ENCODE measurements at regions not wholly inside any gene's neighbourhood (a gene's known extent, or its start where the extent isn't known, plus 50 kb on each side); places are given as distances from the start of the nearest gene placed in this dataset.

GRCh38 chr12:104858611-104859543 lies 99.2 kb downstream of the SLC41A2 start:
- DNase-seq = no peak

GRCh38 chr12:104856531-104856930 lies 101.6 kb downstream of the SLC41A2 start:
- DNase-seq = no peak

- DNase-seq = no peak
Measured at GRCh38 chr12:104855599-104855998, 102.5 kb downstream of the SLC41A2 start.

DNA sequence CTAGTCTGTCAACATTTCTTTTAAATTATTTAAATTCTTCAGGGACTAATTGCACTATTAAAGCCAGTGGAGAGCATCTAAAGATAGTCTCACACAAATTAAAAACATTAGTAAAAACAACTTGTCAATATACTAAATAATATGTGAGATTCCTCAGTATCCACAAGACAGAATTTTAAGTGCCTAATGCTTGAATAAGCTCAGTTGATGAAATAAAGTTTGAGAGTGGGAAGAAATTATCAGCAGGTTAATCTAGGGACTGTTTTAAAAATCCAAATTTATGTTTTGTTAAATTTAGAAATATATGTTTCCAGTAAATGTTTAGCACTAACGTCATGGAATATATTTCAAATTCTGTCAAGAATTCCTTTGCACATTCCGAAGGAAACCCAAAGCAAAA lies 105.2 kb downstream of the SLC41A2 start:
- DNase-seq = no peak

GRCh38 chr12:104852102-104852501 lies 106.0 kb downstream of the SLC41A2 start:
- DNase-seq = no peak

GRCh38 chr12:104850781-104851180 lies 107.3 kb downstream of the SLC41A2 start:
- DNase-seq = no peak

DNA sequence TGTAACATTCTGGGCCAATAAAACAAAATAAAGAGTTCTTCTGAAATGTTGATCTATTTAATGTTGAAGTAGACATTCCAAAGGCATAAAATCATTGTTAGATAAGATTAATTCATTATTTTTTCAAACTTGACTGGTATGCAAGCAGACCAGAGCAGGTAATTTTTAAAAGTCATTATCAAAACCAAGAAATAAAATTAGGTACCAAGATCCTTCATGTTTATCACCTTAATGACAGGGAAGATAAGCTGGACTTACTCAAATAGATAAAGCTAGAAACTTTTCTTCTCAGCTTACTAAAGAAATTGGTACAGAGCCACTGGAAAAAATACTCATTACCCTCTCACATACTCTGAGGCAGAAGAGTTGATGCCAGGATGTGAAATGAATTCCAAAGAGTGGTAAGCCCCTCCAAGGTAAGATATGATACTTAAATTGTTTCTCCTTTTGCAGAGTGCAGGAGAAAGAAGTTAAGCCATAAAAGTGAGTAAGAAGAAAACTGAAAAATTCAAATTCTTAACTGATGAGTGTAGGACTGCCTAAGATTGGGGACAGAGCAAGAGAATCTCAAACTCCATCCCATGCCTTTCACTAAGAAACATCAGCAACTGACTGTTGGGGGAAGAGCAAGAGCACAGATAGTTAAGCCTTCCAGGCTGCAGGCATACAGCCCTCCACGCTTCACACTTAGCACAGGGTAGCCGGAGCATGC lies 111.9 kb downstream of the SLC41A2 start:
- DNase-seq = no peak

DNA sequence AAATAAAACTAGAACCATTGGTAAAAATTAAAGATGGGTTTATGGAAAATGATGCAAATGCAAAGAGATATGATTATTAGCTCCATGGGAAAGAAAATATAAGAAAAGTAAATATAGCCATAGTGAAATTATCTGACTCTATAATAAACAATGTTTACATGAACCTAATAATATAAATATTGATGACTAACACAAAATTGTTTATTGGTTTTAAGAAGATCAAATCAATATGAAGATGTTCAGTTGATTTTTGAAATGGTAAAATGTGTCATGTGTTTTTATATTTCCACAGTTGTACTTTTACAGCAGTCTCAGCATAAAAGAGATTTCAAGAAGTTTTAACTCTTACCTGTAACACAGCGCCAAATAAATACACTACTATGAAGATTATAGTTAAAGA lies 114.0 kb downstream of the SLC41A2 start:
- no peak for DNase-seq

- no peak for DNase-seq
Measured at GRCh38 chr12:104840262-104840661, 117.8 kb downstream of the SLC41A2 start.

DNA sequence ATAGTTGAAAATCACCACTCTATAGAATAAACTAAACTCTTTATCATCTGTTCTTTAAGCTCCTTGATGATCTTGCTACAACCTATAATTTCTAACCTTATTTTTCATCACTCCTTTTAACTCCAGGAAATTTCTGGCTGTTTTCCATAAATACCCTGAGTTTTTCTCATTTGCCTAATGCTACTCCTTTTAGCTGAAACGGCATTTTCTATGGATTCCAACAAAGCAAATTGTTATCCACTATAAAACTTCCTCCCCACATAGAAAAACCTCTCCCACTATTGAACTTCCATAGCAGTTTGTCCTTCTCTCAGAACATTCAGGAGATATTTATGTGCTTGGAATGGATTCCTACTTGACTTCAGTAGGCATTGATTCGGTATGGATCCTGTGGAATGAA lies 122.8 kb downstream of the SLC41A2 start:
- no peak for DNase-seq

DNA sequence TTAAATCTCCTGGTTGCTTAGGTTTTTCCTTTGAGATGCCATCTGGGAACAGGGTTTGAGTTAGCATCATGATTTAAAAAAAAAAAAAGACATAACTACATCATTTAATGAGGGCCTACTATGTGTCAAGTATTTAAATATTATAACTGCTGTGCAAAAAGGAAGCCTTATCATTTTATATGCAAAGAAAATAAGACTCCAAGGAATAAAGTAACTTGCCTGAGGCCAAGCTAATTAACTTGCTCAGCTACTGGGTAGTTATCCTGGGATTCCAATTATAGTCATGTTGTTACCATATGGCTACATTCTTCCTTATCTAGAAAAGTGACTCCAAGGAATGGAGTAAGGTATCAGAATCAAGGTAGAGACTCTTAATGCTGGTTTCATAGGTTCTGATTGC lies 123.5 kb downstream of the SLC41A2 start:
- no peak for DNase-seq

DNA sequence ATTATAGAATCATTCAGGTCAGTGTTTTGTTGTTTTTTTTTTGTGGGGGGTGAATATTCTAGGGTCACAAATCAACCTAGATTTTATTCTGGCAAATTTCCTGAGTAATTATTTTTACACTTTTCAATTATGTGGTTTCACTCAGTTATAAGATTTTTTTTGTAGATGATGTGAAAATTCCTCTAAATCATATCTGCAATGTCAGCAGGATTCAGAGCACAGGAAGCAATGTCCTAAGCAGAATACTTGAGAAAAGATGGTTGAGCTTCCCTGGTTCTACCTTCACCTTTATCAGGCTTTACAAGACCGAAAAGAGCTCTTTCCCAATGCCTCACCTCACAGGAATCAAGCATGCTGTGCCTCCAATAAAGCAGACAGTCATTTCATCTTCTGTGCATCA lies 124.3 kb downstream of the SLC41A2 start:
- DNase-seq = no peak

- no peak for DNase-seq
Measured at GRCh38 chr12:104828015-104828414, 130.1 kb downstream of the SLC41A2 start.

DNA sequence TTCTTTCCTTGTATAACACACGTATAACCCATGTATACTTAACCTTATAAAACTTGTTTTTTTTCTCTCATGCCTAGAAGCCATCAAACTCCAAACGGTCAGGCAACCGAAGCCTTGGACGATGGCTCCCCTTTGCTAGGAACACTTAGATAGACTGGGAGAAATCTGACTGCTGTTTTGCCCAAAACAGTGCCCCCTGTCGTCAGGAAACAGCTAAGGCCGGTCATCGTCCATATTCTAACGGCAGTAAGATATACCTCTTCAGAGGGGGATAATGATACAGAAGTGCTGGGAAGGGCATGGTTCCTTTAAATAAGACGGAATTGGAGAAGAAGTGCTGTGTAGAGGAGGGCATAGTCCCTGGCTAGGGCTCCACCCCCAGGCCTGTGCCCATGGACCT lies 130.5 kb downstream of the SLC41A2 start:
- DNase-seq = no peak

DNA sequence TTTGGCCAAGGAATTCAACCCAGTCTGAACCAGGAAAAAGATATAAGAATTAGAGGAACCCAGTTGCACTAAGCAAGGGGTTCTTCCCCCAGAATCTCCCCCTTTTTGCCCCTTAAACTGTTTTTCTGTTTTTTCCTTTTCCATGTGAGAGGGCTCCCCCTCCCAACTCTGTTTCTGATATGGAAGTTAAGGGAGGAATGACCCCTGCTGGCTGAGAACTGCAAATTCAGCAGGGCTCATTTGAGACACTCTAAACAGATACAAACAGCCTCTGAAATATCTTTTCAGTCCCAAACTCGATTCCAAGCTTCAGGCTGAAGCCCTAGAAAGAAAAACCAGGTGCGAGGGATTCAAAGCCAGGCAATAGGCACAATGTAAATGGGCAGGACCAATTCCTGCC lies 132.7 kb downstream of the SLC41A2 start:
- DNase-seq = peak; percentile 10

- DNase-seq = no peak
Measured at GRCh38 chr12:104823985-104824461, 134.1 kb downstream of the SLC41A2 start.

DNA sequence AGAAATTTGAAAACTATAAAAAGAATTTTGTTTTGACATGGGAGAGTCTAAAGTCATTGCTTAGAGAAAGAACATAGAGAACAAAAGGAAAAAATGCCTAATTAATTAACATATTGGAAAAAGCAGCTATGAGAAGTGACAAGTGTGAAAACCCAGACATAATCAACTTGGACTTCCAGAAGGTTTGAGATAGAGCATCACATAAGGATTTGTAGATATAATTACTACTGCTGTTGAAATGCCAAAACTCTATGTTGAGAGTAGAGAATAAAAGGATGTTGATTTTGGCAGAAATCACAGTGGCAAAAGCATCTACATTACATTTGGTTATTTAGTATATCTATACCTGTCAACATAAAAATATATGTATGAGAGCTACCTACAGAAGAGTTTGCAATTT lies 135.1 kb downstream of the SLC41A2 start:
- no peak for DNase-seq

DNA sequence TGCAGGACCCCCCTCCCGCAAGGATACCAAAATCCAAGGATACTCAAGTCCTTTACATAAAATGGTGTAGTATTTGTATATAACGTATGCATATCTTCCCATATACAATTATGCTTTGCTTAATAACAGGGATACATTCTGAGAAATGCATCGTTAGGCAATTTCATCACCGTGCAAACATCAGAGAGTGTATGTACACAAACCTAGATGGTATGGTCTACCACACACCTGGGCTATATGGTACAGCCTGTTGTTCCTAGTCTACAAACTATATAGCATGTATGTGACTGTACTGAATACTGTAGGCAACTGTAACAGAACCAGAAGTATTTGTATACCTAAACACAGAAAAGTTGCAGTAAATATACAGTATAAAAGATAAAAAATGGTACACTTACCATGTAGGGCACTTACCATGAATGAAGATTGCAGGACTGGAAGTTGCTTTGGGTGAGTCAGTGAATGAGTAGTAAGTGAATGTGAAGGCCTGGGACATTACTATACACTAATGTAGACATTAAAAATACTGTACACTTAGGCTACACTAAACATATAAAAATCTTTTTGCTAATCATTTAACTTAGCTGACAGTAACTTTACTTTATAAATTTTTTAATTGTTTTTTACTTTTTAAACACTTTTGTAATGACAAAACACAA lies 141.1 kb downstream of the SLC41A2 start:
- no peak for DNase-seq

DNA sequence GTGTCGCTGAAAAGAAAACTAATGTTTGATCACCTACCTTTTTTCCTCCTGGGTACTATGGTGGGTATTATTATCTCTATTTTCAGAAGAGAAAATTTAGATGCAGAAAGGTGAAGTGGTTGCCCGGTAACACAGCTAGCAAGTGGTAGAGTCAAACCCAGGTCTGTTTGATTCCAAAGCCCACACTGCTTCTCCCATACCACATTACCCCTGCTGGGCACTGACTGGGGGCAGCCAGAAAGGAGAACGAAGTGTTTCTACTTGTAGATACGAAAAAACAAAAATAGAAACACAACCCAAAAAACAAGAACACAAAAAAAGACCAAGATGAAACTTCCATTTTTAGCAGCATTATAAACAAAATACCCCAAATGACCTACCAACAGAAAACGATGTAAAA lies 142.2 kb downstream of the SLC41A2 start:
- no peak for DNase-seq

DNA sequence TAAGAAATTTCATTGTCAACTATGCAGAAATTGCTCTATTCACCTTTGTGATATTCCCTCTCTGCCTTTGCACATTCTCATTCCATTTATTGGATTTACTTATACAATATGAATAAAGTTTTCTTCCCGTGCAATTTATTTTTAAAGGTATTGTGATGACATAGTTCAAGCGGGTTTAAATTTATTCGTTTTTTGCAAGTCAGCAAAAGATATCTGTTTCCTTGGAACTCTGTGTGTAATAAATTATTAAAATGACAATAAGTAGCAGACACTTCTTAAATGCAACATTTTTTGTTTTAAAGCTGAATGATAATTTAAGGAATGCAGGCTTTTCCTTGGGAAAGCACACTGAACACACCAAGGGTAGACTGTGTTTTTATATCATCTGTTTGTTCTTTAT lies 143.1 kb downstream of the SLC41A2 start:
- DNase-seq = no peak
